ENCODE measurements at regions not wholly inside any gene's neighbourhood (a gene's known extent, or its start where the extent isn't known, plus 50 kb on each side); places are given as distances from the start of the nearest gene placed in this dataset.

GRCh38 chr12:126431767-126432166 lies 1366.5 kb downstream of the AACS start:
- TF ChIP-seq, protein P1, sequence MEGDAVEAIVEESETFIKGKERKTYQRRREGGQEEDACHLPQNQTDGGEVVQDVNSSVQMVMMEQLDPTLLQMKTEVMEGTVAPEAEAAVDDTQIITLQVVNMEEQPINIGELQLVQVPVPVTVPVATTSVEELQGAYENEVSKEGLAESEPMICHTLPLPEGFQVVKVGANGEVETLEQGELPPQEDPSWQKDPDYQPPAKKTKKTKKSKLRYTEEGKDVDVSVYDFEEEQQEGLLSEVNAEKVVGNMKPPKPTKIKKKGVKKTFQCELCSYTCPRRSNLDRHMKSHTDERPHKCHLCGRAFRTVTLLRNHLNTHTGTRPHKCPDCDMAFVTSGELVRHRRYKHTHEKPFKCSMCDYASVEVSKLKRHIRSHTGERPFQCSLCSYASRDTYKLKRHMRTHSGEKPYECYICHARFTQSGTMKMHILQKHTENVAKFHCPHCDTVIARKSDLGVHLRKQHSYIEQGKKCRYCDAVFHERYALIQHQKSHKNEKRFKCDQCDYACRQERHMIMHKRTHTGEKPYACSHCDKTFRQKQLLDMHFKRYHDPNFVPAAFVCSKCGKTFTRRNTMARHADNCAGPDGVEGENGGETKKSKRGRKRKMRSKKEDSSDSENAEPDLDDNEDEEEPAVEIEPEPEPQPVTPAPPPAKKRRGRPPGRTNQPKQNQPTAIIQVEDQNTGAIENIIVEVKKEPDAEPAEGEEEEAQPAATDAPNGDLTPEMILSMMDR (conservative IDR thresholded peaks at IDR 0.05) = no peak
- no peak for TF ChIP-seq ZFX (IDR thresholded peaks at IDR 0.05)
- no peak overlapping the region for H3K27ac ChIP-seq

GRCh38 chr12:126432780-126433179 lies 1367.5 kb downstream of the AACS start:
- no peak overlapping the region for H3K27ac ChIP-seq
- TF ChIP-seq, protein P1 (conservative IDR thresholded peaks at IDR 0.05) = no peak
- TF ChIP-seq ZFX (IDR thresholded peaks at IDR 0.05) = no peak

GRCh38 chr12:126434412-126434985 lies 1369.3 kb downstream of the AACS start:
- H3K27ac ChIP-seq = no peak overlapping the region
- no peak for TF ChIP-seq ZFX (IDR thresholded peaks at IDR 0.05)
- TF ChIP-seq, protein P1 (conservative IDR thresholded peaks at IDR 0.05) = no peak

DNA sequence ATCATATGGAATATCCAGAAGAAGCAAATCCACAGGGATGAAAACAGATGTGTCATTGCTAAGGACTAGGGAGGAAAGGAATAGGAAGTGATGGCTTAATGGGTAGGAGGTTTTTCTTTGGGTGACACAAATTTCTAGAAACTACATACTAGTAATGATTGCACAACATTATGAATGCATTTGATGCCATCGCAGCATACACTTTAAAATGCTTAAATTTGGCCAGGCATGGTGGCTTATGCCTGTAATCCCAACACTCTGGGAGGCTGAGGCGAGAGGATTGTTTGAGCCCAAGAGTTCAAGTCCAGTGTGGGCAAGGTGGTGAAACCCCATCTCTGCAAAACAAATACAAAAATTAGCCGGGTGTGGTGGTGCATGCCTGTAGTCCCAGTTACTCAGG lies 1370.8 kb downstream of the AACS start:
- TF ChIP-seq, protein P1 (conservative IDR thresholded peaks at IDR 0.05) = no peak
- no peak for TF ChIP-seq ZFX (IDR thresholded peaks at IDR 0.05)
- no peak overlapping the region for H3K27ac ChIP-seq

DNA sequence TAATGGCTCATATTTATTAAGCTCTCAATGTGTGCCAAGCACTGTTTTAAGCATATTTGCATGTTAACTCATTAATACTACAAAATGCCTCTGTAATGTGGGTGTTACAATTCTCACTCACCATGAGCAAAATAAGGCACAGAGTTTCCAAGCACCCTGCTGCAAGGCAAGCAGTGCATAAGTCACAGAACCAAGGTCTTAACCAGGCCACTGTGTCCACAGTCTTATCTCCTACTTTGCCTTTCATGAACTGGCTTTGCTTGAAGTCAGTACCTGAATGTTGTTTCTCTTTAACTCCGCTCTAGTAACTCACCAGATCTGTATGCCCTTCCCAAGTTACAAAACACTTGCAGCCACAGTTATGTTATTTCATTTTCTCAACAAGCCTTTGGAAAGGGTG lies 1372.7 kb downstream of the AACS start:
- no peak overlapping the region for H3K27ac ChIP-seq
- TF ChIP-seq, protein P1 (conservative IDR thresholded peaks at IDR 0.05) = no peak
- TF ChIP-seq ZFX (IDR thresholded peaks at IDR 0.05) = no peak

GRCh38 chr12:126443977-126444376 lies 1378.7 kb downstream of the AACS start:
- H3K27ac ChIP-seq = no peak overlapping the region
- TF ChIP-seq, protein P1 (conservative IDR thresholded peaks at IDR 0.05) = no peak

- no peak overlapping the region for H3K27ac ChIP-seq
- TF ChIP-seq, protein P1 (conservative IDR thresholded peaks at IDR 0.05) = no peak
- TF ChIP-seq ZFX (IDR thresholded peaks at IDR 0.05) = no peak
These were observed 1382.1 kb downstream of the AACS start for GRCh38 chr12:126447346-126447745.
